GM18520 (cell line): ENCODE measurements at regions not wholly inside any gene's neighbourhood (a gene's known extent, or its start where the extent isn't known, plus 50 kb on each side); places are given as distances from the start of the nearest gene placed in this dataset.
"Not testable (repeated sequence)": the region's sequence is repeated elsewhere in the genome, so short reads cannot be mapped to it uniquely, and the experiment has no call there.

Source experiments
- ATAC-seq: cut with Tn5 transposase; IDR thresholded peaks from one replicate; pipeline ENCODE4 v1.9.1; 2021; ENCODE audit not compliant: unreplicated experiment

DNA sequence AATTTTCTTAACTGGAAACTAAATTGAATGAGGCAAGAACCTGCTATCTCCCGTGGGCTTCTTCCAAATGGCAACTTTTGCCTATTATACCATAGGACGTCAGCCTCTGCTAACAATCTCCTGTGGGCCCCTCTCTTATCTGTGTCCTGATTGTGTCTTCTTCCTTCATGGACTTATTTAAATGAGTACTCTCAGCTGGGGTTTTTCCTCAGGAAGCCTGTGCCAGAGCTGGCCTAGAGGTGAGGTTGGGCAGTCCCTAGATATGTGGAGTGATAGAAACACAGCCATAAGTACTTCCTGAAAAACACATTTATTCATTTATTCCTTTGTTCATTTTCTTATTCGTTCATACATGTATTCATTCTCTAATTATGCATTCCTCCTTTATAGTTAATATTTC is 712.5 kb upstream of the SLIT2 start:
- ATAC-seq, result no peak

DNA sequence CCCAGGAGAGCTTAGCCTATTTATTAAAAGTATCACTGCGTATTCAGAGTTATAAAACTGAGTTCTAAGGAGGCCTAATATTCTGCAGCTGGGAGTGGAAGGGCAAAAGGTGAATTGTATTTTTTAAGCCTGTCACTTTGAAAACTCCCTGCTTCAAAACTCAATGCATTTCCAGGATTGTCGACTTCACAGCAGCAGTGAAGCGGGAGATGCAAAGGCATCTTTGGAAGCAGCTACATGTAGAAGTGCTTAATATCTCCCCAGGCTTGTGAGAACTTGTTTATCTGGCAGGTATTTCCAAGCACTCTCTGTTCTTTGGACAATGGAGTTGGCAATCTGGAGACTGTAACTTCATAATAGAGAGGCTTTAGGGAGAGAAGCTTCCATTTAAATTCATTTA is 717.5 kb upstream of the SLIT2 start:
- no peak for ATAC-seq

DNA sequence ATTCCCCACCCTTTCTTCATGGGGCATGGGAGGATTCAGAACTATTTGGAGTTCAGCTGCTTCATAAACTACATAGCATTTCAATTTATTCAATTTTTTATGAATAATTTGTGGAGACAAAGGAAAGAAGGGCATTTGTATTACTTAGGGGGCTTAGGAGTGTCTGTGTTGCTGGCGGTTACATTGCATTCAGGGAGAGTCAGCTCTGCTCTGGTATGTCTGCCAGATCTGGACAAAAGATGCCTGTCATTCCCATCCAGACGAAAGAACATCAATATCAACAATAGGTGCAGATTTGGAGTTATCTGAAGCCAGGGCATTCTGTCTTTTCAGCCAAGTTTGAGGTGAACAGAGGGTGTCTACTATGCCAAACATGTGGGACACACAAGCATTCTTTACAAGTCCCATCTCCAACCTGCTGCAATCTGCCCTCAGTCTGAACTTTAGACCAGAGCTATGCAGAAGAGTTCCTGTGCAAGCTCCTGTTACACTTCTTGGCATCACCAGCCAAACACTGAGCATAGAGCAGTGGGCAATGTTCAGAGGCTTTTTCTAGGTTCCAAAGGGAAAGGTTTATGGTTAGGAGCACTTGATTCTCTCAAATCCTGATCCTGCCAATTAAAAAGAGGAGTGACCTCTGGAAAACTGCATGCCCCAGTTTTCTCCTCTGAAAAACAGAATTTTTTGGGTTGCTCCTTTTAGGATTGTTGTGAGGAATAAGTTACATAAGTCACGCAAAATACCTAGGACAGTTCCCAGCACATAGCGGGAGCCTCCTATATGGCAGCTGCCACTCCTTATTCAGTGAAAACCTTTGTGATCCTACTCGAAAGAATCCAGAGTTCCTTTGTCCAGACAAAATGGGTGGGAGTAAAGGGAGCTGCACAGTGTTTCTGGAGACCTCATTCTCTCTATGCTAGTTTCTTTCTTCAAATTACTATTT is 719.5 kb upstream of the SLIT2 start:
- ATAC-seq, result no peak

DNA sequence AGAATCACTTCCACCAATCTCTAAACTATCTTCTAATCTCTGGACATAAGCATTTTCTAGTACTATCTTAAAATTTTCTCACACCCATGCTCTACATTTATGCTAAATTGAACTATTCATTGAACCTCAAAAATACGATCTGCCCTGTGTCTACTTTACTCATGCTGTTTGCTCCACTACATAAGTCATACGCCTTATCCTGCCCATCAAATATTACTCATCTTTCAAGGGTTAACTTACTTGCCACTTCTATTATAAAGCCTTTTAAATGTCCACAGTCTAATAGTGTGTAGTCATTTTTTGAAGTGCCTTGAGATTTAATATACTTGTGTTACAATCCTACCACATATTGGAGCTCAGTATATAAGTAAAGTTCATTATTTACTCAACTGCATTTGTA is 727.7 kb upstream of the SLIT2 start:
- ATAC-seq, result no peak

DNA sequence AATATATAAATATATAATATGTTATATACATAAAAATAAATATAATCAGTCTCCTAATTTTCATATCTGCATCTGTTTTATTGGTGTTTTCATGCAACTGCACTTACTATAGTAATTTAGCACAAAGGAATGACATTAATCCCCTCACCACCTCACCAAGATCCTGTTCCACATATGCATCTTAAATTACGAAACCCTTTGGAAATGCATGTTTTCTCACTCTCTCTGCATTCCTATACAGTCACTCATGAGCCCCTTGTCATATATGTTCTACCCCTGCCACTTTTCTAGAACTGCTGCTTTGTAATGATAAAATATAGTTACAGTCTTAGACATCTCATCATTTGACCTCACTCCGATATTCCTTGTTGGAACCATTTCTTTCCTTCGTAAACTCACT is 728.7 kb upstream of the SLIT2 start:
- no peak for ATAC-seq

DNA sequence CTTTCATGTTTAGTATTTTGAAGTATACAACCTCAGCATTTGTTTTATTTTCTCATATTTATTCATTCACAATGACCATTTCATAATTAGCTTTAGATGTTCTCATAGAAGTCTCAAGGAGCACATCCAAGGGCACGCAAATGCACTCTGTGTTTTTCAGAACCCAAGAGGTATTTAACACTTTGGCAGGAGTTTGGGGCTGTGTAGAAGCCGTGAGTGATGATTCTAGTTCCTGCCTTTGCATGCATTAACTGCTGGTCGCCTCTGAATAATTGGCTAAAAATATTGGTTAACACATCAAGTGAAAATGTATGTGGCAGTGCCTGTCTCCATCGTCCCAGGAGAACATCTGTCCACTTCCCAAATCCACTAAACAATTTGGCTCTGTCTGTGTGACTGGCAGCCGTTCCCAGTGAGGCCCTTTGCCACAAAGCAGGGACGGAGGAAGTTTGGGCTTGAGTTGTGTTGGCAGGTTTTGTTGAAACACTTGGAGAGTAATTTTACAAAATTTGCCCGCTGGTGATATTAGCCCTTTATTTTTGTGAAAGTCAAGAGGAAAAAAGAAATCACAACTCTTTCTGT is 730.7 kb upstream of the SLIT2 start:
- no peak for ATAC-seq

DNA sequence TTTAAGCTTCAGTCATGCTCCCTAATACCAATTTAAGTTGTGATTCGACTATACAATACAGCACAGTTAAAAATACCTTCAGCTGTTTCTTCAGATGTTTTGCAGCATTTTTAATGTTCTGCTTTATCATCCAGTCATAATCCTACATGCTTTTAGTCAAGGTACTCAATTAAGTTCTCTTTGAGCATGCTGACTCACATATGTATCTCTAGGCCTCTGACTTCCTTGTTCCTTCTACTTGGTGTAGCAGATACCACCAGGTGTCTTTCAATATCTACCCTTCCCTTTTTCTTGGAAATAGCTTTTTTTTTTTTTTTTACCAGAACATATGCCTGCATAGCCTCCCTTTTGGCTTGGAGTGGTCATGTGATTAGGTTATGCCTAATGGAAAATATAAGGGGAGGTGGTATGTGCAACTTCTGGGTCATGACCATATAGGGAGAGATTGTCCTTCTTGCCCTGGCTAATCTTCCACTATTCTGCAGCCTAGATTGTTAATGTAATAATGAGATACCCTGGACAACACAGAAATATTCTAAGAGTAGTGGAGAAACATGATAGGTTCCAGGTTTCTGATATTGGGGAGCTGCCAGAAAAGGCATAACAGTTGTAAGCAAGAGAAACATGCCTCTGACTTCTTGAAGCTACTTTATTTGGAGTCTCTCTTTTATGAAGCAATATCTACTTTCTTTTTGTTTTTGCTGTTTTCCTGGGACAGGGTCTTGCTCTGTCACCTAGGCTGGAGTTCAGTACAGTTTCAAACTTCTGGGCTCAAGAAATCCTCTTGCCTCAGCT is 737.2 kb upstream of the SLIT2 start:
- ATAC-seq, result no peak

DNA sequence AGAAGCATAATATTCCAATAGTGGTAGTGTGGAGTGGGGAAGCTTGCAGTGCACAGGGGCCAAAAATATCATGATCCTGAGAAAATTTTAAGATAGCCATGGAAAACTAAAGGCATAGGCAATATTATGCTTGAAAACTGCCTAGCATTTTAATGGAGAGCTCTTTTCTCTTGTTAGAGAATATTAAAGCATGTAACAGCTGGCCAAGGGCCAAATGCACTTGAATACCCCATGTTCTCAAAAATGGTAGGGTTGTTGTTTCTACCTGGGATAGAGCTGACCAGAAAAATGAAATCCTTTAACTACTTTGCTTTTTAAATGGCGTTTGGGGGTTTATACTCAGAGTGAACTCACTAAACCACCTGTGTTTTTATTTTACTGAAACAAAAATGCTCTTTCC is 739.6 kb upstream of the SLIT2 start:
- ATAC-seq, result no peak

DNA sequence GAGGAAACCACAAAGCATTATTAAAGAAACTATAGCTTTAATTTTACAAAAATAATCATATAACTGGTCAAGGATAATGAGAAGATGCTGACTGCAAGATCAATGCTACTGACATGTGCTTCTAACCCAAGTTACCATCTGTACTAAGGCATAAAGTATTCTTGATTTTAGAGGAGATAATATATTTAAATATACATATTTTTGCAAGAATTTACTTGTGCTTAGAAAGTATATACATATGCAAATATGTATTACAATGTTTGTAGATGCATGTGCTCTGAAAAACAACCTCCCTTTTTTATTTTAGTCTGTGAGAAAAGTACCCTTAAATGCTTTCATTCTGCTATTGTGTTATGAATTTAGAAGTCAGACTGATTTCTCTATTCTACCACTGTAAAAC is 740.7 kb upstream of the SLIT2 start:
- no peak for ATAC-seq

DNA sequence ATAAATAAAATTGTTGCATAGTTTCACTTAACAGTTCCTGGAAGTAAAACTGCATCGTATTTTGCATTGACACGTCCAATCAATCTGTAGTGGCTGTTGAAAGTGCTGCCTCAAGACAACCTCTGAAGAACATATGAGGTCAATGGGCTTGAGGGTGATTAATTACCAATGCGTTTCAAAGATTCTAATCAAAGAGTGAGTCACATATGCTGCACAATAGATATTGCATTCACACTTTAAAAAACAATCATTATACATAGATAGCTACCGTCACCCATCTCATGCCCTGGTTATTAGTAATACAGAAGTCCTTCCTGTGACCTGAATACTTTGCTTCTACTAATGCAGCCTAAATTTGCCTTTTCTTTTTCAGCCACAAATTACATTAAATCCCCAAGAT is 743.3 kb upstream of the SLIT2 start:
- ATAC-seq, result no peak

DNA sequence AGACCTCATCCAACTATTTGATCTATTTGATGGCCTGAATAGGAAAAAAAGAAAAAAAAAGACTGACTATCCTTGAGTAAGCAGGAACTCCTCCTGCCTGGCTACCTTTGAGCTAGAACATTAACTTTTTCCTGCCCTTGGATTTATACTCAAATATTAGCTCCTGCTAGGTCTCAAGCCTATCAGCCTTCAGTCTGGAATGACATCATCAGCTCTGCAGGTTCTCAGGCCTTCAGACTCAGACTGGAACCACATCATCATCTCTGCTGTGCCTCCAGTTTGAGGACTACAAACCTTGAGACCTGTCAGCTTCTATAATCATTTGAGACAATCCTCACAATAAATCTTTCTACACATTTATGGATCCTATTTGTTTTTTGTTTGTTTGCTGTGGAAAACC is 754.0 kb upstream of the SLIT2 start:
- ATAC-seq, result no peak

DNA sequence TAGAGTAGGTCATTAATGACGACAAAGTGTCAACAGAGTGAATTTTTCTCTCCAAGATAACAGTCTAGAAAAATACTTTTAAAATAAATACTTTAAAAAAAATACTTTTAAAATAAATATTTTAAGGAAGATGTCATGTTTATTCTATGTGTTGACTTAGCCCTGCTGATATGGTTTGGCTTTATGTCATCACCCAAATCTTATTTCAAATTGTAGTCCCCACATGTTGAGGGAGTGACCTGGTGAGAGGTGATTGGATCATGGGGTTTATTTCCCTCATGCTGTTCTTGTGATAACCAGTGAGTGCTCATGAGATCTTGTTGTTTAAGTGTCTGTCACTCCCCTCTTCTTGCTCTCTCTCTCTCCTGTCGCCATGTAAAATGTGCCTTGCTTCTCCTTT is 754.9 kb upstream of the SLIT2 start:
- ATAC-seq, result no peak

DNA sequence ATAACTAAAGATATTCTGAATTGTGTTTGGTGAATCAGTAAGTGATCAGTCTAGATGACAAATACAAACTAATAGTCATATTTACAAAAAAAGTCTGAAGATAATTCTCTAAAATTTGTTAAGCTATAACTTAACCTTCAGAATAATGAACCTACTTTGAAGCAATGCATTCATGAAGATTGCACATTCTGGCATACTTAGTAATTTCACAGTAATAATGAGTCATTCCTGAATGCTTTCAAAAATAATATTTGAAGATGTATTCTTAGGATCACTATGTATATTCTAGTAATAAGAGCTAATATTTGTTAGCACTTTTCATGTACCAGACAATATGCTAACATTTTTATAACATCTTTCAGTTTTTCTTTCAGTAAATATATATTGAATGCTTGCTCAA is 756.7 kb upstream of the SLIT2 start:
- no peak for ATAC-seq

DNA sequence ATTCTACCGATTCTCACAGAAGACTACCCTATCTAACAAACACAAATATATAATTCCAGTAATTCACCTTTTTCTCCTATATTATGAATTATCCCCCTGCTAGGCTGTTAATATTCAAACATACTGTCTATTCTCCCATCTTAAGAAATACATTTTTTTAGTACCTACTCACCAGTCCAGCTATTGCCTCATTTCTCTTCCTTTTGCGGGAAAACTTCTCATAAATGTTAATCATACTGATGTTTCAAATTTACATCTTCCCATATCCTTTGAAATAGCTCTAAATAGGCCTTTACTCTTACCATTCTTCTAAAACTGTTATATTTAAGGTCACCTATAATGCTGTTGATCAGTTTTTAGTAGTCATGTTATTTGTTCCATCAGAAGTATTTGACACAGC is 759.1 kb upstream of the SLIT2 start:
- no peak for ATAC-seq

DNA sequence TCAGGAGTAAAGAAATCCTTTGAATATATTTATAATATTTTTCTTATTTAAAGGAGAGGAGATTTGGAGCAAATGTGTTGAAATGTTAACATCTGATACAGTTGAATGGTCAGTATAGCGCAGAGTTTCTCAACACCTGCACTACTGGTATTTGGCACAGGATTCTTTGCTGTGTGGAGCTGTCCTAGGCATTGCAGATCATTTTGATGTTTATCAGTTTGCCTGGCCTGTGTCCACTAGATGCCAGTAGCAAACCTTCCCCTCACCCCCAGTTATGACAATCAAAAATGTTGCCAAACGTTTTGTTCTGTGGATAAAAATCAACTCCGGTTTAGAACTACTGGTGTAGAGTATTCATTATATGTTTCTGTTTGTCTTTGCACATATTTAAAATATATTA is 765.3 kb upstream of the SLIT2 start:
- ATAC-seq, result no peak

DNA sequence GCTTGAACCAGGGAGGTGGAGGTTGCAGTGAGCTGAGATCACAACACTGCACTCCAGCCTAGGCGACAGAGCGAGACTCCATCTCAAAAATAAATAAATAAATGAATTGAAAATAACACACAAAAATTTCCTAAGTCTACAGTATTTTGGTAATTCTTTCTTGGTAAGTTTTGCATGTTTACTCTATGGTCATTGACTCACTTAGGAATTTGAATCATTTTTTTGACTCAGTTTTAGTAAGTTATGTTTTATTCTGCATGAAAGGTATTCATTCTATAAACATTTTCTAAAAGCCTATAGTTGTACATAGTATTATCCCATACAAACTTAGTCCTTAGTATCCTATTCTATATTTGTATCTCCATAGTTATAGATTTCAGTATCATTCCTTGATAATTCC is 772.9 kb upstream of the SLIT2 start:
- no peak for ATAC-seq

DNA sequence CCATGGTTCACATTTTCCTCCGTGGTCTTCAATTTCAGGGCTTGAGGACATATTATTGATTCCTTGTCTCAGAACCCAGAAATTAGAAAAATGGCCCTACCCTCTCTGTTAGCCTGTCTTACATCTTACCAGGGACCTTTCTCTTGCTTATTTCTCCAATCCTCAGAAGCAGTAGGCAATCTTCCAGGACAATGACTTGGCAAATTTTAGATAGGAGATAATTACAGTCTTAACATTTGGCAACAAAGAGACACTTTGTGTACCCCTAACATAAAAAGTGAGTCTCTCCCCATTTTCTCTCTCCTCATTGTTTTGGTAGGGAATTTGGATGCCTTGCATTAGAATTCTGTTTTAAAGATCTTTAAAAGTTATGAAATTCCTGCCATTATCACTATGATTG is 778.1 kb upstream of the SLIT2 start:
- ATAC-seq, result no peak

DNA sequence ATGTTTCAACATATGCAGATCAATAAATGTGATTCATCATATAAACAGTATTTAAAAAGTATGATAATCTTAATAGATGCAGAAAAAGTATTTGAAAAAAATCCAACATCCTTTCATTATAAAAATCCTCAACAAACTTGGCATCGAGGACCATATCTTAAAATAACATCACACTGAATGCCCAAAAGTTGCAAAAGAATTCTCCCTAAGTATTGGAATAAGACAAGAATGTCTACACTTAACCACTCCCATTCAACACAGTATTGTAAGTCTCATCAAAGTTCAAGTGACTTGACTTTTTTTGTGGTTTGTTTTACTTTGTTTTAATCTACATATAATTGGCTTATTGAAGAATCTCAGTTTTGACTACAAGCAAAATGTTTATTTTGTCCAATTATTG is 779.0 kb upstream of the SLIT2 start:
- no peak for ATAC-seq

DNA sequence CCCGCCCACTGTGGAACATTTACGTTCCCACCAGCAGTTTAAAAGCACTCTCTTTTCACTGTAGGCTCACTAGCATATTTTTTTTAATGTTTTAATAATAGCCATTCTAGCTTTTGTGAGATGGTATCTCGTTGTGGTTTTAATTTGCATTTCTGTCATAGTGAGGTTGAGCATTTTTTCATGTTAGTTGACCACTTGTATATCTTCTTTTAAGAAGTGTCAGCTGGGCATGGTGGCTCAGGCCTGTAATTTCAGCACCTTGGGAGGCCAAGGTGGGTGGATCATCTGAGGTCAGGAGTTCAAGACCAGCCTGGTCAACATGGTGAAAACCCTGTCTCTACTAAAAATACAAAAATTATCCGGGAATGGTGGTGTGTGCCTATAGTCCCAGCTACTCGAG is 781.7 kb upstream of the SLIT2 start:
- ATAC-seq, result not testable (repeated sequence)

DNA sequence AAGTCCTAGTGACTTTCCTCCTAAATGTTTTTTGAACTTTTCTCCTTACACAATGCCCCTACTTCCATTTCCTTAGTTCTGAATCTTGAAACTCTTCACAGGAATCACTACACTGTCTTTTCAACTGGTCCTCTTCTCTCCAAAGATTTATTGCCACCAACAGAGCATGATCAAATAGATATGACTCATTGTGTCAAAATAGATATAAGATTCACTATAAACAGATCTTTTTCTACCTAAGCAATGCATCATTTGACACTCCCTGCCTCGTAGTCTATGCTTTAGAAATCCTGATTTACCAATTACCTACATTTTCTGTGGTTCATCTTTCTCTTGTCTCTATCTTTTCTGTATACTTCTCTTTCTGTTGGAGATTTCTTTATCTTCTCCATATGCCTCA is 789.6 kb upstream of the SLIT2 start:
- ATAC-seq, result no peak

DNA sequence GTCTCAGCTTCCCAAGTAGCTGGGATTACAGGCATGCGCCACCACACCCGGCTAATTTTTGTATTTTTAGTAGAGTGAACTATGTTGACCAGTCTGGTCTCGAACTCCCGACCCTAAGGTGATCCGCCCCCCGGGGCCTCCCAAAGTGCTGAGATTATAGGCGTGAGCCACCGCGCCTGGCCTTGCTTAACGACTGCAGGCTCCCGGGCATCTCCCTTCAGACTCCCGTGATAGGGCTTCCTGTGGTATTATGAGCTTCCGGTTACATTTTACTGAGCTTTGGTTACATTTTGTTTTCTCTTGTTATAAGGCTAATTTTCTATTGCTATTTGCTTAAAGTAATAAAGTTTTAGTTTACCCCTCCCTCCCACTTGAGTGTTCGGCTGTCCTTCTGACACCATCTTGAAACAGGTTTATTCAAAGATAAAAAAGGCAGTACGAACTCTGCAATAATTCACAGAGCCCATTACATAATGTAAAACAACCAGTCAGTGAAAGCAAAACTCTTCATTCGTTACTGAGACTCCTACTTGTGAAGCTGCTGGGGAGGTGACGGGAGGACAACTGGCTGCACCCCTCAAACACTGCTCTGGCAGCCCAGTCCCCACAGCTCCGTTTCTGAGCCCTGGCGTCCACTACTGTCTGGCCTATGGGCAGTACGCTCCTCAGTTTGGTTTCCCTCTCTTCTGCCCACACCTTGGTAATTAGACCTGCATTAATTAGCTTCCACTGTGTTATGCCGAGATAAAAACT is 795.7 kb upstream of the SLIT2 start:
- ATAC-seq, result no peak
